NCI-H748 (cell line): ENCODE measurements at regions not wholly inside any gene's neighbourhood (a gene's known extent, or its start where the extent isn't known, plus 50 kb on each side); places are given as distances from the start of the nearest gene placed in this dataset.
A peak's percentile ranks its signal among the peaks of the same experiment; 100 is the strongest.

ENCODE experiments used
- DNase-seq: peaks from one replicate; lab custom pipeline; 2025; ENCODE audit not compliant: unreplicated experiment; lab: John Stamatoyannopoulos, UW

GRCh38 chr9:107064378-107064777 is 201.4 kb downstream of the ZNF462 start:
- DNase-seq, result no peak

DNA sequence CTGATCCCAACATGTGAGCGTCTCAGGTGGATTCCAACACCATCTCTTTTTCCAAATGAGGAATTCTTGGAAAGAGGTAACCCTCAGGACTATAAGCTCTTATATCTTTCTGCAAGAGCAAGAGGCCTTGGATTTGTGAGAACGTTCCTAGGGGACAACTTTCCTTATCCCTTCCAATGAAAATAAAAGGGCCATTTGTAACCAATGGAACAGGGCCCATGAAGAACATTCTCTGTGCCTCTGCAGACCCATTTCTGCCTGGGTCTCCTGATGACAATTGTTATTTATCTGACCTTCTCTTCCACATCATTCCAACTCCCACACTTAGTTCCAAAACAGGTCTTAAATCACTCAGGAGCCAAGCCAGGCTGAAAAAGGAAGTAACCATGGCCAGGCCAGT is 202.6 kb downstream of the ZNF462 start:
- no peak for DNase-seq

DNA sequence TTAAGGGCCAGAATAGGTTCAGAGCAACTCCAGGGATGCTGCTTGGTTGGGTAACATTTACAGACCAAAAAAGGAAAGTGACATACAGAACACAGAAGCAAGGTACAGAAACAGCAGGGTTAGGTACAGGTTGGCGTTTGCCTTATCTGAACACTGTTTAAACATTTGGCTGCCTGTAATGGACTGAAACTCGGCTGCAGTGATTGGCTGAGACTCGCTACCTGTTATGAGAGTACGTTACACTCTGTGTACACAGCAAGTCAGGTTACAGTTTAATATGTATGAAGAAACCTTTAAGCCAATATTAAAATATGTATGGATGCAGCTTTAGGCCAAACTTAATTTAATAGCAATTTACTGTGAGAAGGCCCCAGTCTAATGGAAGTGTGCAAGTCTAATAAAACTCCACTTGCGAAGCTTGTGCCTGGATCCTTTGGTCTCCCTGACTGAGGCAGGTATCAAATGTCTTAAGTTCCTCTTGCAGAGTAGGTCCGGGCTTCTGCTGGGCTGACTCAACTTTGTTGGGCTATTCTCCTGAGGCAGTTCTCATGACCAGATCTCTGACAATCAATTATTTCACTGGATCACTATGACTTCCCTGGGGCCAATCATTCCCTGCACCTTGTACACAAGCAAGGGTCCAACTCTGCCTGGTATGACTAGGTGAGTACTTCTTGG is 204.9 kb downstream of the ZNF462 start:
- DNase-seq, result peak; percentile 43

DNA sequence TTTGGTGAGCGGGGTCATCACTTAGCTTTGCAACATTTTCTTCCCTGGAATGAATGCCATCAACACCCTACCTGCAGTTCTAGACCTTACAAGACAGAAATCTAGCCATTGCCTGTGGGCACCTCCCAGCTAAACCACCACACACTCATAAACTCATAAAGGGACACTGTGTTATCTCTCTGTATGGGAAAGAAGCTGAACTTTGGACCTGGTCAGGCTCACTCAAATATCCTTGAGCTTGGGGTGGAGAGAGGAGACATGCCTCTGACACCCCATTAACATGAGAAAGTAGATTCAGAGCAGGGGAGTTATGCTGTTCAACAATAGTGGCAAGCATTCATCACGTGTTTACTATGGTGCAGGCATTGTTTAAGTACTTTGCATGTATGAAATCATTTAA is 205.6 kb downstream of the ZNF462 start:
- DNase-seq, result no peak

- DNase-seq, result no peak
These were observed 207.6 kb downstream of the ZNF462 start for GRCh38 chr9:107070586-107070985.

DNA sequence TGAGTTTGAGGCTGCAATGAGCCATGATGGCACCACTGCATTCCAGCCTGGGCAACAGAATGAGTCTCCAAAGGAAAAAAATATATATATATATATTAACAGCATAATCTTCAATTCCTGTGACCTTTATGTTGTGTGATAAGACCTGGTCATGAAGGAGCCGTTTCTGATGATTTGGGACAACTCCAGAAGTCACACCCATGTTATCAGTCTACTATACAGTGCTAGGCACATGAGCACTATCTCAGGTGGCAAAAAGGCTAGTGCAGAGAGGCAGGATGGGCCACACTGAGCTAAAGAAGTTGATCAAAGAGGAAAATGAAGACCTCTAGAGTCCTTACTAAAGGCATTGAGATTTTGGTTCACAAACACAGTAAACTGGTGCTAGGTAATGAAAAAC is 205.0 kb upstream of the RAD23B start:
- DNase-seq, result no peak

- no peak for DNase-seq
These were observed 203.5 kb upstream of the RAD23B start for GRCh38 chr9:107079589-107079988.

GRCh38 chr9:107080130-107080529 is 202.9 kb upstream of the RAD23B start:
- no peak for DNase-seq

DNA sequence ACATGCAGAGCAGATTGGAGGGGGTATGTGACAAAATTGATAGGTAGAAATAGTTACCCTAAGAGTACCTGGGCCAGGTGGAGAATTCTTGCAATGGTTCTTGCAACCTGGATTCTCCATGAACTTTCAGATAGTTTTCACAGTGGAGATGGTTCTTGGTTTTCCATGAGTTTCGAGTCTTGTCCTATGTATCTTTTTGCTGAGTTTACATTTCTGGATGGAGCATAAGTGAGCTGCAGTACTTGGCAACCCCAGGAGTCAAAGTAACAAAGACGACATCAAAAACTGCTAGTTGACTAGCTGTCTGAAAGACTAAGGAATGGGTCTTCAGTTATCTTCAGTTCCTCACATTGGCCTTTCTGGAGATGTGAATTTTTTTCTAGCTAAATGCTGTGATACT is 196.6 kb upstream of the RAD23B start:
- DNase-seq, result no peak

DNA sequence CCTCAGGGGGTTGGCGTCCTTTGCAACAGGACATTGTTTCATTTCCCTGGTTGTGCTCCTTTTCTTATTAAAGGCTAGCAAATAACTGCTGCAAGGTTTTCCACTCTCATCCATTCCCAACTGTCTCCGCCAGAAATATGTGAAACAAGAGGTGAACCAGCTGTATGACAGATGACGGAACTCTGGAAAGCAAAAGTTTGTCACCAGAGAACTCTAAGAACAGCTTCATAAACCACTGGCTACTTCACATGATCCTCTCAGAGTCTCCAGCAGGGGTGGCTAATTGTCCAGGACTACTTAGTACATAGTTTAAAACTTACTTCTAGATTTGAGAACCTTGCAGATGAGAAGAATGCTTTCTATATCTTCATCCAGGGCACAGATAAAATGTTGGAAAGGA is 195.9 kb upstream of the RAD23B start:
- no peak for DNase-seq

DNA sequence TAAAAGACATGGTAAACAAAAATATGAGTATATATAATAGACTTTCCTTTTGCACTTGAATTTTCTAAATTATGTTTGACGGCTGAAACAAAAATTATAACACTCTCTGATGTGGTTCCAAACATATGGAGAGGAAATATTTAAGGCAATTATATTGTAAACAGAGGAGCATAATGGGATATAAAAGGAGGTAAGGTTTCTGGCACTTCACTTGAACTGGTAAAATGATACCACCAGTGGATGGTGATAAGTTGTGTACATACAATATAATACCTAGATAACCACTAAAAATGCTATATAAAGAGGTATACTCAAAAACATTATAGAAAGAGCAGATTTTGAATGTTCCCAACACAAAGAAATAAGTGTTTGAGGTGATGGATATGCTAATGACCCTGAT is 192.9 kb upstream of the RAD23B start:
- peak; percentile 50 for DNase-seq

- no peak for DNase-seq
These were observed 189.6 kb upstream of the RAD23B start for GRCh38 chr9:107093365-107094060.

GRCh38 chr9:107094370-107094769 is 188.7 kb upstream of the RAD23B start:
- no peak for DNase-seq

DNA sequence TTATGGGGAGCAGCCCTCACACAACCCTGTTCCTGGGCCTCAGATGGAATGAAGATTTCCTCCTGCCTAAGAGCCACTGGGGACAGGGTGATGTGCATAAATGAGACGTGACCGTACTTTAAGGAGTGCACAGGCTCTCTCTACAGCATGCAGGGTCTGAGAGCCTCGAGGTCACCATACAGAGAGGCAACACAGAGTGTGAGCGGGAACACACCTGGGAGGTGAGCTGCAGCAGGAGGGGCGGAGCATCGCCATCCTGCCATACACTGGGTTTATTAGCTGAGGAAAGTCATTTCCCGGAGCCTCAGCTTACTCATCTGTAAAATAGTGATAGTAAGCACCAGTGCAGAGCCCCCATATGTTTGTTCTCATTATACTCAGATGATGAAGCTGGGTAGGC is 182.5 kb upstream of the RAD23B start:
- DNase-seq, result no peak

- DNase-seq, result no peak
These were observed 181.1 kb upstream of the RAD23B start for GRCh38 chr9:107102011-107102410.

DNA sequence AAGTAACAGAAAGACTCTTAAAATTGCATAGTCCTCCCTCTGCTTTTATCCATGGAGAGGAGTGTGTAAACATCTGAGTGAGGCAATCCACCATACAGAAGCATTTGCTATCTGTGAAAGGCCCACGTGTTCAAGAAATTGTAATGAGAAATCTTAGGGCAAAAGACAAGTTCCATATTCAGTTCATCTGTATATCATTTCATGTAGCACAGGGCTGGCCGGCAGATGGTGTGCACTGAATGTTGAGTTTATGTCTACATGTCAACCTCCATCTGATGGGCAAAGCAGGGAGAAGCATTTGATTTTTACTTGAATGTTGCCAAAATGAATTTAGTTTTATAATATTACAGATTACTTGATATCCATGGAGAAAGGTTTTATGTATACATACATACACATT is 179.5 kb upstream of the RAD23B start:
- DNase-seq, result no peak

GRCh38 chr9:107105784-107106183 is 177.3 kb upstream of the RAD23B start:
- DNase-seq, result no peak

- DNase-seq, result no peak
These were observed 176.7 kb upstream of the RAD23B start for GRCh38 chr9:107106416-107106815.

- no peak for DNase-seq
These were observed 174.5 kb upstream of the RAD23B start for GRCh38 chr9:107108342-107109130.

DNA sequence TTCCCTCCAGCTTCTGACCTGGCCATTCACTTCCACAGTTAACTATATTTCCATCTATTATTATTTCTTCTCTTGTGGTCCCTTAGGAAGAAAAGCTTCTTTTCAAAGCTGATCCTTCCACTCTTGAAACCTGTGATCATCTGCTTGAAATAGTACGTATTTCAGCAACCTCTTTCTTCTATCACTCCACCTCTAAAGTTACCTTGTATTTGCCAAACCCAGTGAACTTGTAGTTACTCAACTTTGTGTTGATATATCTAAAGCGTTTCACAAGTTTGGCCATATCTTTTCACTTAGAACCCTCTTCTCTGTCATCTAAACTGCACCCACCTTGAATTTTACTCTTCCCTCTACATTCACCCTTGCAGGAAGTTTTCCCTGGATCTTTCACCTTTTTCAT is 173.8 kb upstream of the RAD23B start:
- DNase-seq, result no peak

- DNase-seq, result no peak
These were observed 172.9 kb upstream of the RAD23B start for GRCh38 chr9:107110153-107110552.

DNA sequence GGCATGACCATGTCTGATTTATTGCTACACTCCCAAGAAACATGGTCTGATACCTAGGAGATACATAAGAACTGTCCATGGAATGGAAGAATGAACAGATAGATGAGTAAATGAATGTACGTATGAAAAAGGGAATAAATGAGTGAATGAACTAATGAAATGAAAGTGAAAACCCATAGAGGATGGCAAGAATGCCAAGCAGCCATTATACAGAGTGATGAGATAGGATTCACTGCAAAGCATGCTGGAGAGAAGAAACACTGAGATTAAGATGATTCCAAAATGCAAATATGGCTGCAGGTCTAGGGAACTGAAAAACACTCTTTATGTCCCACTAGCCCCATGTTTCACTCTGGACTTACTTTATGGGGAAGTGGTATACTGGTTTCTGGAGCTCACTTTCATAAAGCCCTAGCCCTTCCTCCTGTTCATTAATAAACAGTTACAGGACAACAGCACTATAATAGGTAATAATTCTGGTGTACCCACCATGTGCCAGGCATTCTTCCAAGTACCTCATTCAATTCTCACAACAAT is 170.3 kb upstream of the RAD23B start:
- DNase-seq, result no peak
